AG04450 (cell line): ENCODE measurements at regions not wholly inside any gene's neighbourhood (a gene's known extent, or its start where the extent isn't known, plus 50 kb on each side); places are given as distances from the start of the nearest gene placed in this dataset.
A peak's percentile ranks its signal among the peaks of the same experiment; 100 is the strongest.

Source experiments
- CTCF ChIA-PET: fragments of 300-600, 350-600 bp; formaldehyde crosslinking; extraction: SDS; loops from one replicate; lab custom pipeline; 2022; ENCODE audit warnings: antibody characterized with exemption, inconsistent platforms; lab: Charles Lee
- POLR2A ChIA-PET: fragments of 350-600 bp; formaldehyde crosslinking; extraction: SDS; loops from one replicate; lab custom pipeline; 2021; ENCODE audit warnings: antibody characterized with exemption, inconsistent platforms; lab: Yijun Ruan, JAX
- DNase-seq: peaks from one replicate; pipeline ENCODE4 v3.0.0-alpha.2; 2011; ENCODE audit warnings: low read depth, low spot score
- H3K27ac ChIP-seq: one replicate; pipeline ENCODE4 v1.5.1; 2012; ENCODE audit warnings: low read depth, low read length, control low read depth
- H3K27me3 ChIP-seq: one replicate; pipeline ENCODE4 v1.6.0; 2012; ENCODE audit warnings: low read length; ENCODE audit not compliant: control insufficient read depth, insufficient read depth
- H3K4me3 ChIP-seq: 2 replicates; pipeline ENCODE4 v1.5.1; 2011; ENCODE audit warnings: mild to moderate bottlenecking, low read depth, low read length, control low read depth
- H3K9me3 ChIP-seq: 2 replicates; pipeline ENCODE4 v1.5.1; 2012; ENCODE audit warnings: low read length; ENCODE audit not compliant: control insufficient read depth, insufficient read depth
- CTCF ChIP-seq: IDR thresholded peaks from 2 replicates; pipeline ENCODE4 v1.5.1; 2011; ENCODE audit warnings: low read depth, low read length, control low read depth, inconsistent platforms

- Histone ChIP-seq H3K27me3 (no peaks in the 10 kb centered on the region), H3K27ac (no peak overlapping the region), H3K4me3 (no peak overlapping the region), H3K9me3 (no peaks in the 10 kb centered on the region)
- no peak for TF ChIP-seq CTCF
- CTCF ChIA-PET: interaction anchor here (0.6 to 1.5 kb wide), 4 partner anchors 109 to 459 kb away, joined by 3 to 6 read pairs (median 4); no protein-coding TSS in a partner anchor
- POLR2A ChIA-PET: no interaction called here
- DNase-seq: no peak
These were observed 94.3 kb upstream of the KLF7 start for GRCh38 chr2:207260021-207260420.

- ChIA-PET CTCF (interaction anchor here (1.1 to 1.2 kb wide), 2 partner anchors 213 to 281 kb away, joined by 3 to 4 read pairs; no protein-coding TSS in a partner anchor), POLR2A (interaction anchor here (0.6 to 1.7 kb wide), 3 partner anchors 63 to 95 kb away, joined by 3 to 13 read pairs (median 8); partner anchors contain the start of gene KLF7)
- Histone ChIP-seq H3K27me3 (no peaks in the 10 kb centered on the region), H3K27ac (peak overlapping the region; percentile 40), H3K9me3 (no peaks in the 10 kb centered on the region), H3K4me3 (no peak overlapping the region)
- TF ChIP-seq CTCF: no peak
- DNase-seq: no peak
These were observed 95.2 kb upstream of the KLF7 start for GRCh38 chr2:207260947-207261346.

GRCh38 chr2:207264310-207264709, 98.6 kb upstream of the KLF7 start:
- ChIA-PET CTCF (interaction anchor here (1.4 kb wide), 1 partner anchor 209 kb away, joined by 5 read pairs; no protein-coding TSS in a partner anchor), POLR2A (no interaction called here)
- Histone ChIP-seq H3K4me3 (no peak overlapping the region), H3K9me3 (no peaks in the 10 kb centered on the region), H3K27ac (no peak overlapping the region), H3K27me3 (no peaks in the 10 kb centered on the region)
- no peak for TF ChIP-seq CTCF
- DNase-seq: no peak

GRCh38 chr2:207265332-207265731, 99.6 kb upstream of the KLF7 start:
- ChIA-PET CTCF (interaction anchor here (1.4 to 1.9 kb wide), 2 partner anchors 17 to 208 kb away, joined by 4 to 5 read pairs; no protein-coding TSS in a partner anchor), POLR2A (no interaction called here)
- Histone ChIP-seq H3K27ac (no peak overlapping the region), H3K9me3 (no peaks in the 10 kb centered on the region), H3K4me3 (no peak overlapping the region), H3K27me3 (no peaks in the 10 kb centered on the region)
- TF ChIP-seq CTCF: no peak
- DNase-seq: no peak

GRCh38 chr2:207265869-207266268, 100.1 kb upstream of the KLF7 start:
- no peak overlapping the region for H3K4me3 ChIP-seq
- no peaks in the 10 kb centered on the region for H3K27me3 ChIP-seq
- CTCF ChIA-PET: interaction anchor here (1.9 kb wide), 1 partner anchor 16 kb away, joined by 4 read pairs; no protein-coding TSS in a partner anchor
- no peak for TF ChIP-seq CTCF
- POLR2A ChIA-PET: interaction anchor here (1.2 kb wide), 1 partner anchor 9 kb away, joined by 3 read pairs; no protein-coding TSS in a partner anchor
- H3K9me3 ChIP-seq: no peaks in the 10 kb centered on the region
- no peak for DNase-seq
- no peak overlapping the region for H3K27ac ChIP-seq
